ENCODE measurements at regions not wholly inside any gene's neighbourhood (a gene's known extent, or its start where the extent isn't known, plus 50 kb on each side); places are given as distances from the start of the nearest gene placed in this dataset.

GRCh38 chr3:66747696-66748095 is 246.9 kb upstream of the LRIG1 start:
- H3K9me3 ChIP-seq (ENCODE audit: control insufficient read depth, insufficient read depth, low read length): no peaks in the 10 kb centered on the region
- DNase-seq (ENCODE audit: low read depth, low spot score): no peak
- no peak overlapping the region for H3K27ac ChIP-seq (ENCODE audit: low read depth, low read length)
- POLR2A ChIA-PET: interaction anchor here (0.6 kb wide), 1 partner anchor 218 kb away, joined by 4 read pairs; no protein-coding TSS in a partner anchor
- no peak for TF ChIP-seq CTCF (IDR thresholded peaks at IDR 0.05; ENCODE audit: low read depth, low read length)
- no peaks in the 10 kb centered on the region for H3K27me3 ChIP-seq (ENCODE audit: control insufficient read depth, insufficient read depth, low read length)
- CTCF ChIA-PET: interaction anchor here (1.1 kb wide), 1 partner anchor 341 kb away, joined by 5 read pairs; no protein-coding TSS in a partner anchor
- H3K4me3 ChIP-seq (ENCODE audit: low read depth, low read length): no peak overlapping the region

GRCh38 chr3:66748175-66748876 is 247.5 kb upstream of the LRIG1 start:
- Histone ChIP-seq H3K27me3 (ENCODE audit: control insufficient read depth, insufficient read depth, low read length) (no peaks in the 10 kb centered on the region), H3K9me3 (ENCODE audit: control insufficient read depth, insufficient read depth, low read length) (no peaks in the 10 kb centered on the region), H3K27ac (ENCODE audit: low read depth, low read length) (no peak overlapping the region), H3K4me3 (ENCODE audit: low read depth, low read length) (no peak overlapping the region)
- no peak for TF ChIP-seq CTCF (IDR thresholded peaks at IDR 0.05; ENCODE audit: low read depth, low read length)
- DNase-seq (ENCODE audit: low read depth, low spot score): no peak
- CTCF ChIA-PET: interaction anchor here (0.7 to 1.1 kb wide), 2 partner anchors 340 to 341 kb away, joined by 3 to 5 read pairs; no protein-coding TSS in a partner anchor
- POLR2A ChIA-PET: interaction anchor here (0.6 kb wide), 1 partner anchor 219 kb away, joined by 4 read pairs; no protein-coding TSS in a partner anchor

- TF ChIP-seq CTCF (IDR thresholded peaks at IDR 0.05; ENCODE audit: low read depth, low read length): no peak
- Histone ChIP-seq H3K27me3 (ENCODE audit: control insufficient read depth, insufficient read depth, low read length) (no peaks in the 10 kb centered on the region), H3K4me3 (ENCODE audit: low read depth, low read length) (no peak overlapping the region), H3K9me3 (ENCODE audit: control insufficient read depth, insufficient read depth, low read length) (no peaks in the 10 kb centered on the region), H3K27ac (ENCODE audit: low read depth, low read length) (no peak overlapping the region)
- POLR2A ChIA-PET: no interaction called here
- CTCF ChIA-PET: no interaction called here
- DNase-seq (ENCODE audit: low read depth, low spot score): no peak
Measured at GRCh38 chr3:66751842-66752241, 246.3 kb upstream of the KBTBD8 start.

- no peaks in the 10 kb centered on the region for H3K27me3 ChIP-seq (ENCODE audit: control insufficient read depth, insufficient read depth, low read length)
- CTCF ChIA-PET: no interaction called here
- H3K4me3 ChIP-seq (ENCODE audit: low read depth, low read length): no peak overlapping the region
Measured at GRCh38 chr3:66753670-66754069, 244.4 kb upstream of the KBTBD8 start.

More at GRCh38 chr3:66753670-66754069, 244.4 kb upstream of the KBTBD8 start:
- DNase-seq (ENCODE audit: low read depth, low spot score): no peak
- Histone ChIP-seq H3K27ac (ENCODE audit: low read depth, low read length) (no peak overlapping the region), H3K9me3 (ENCODE audit: control insufficient read depth, insufficient read depth, low read length) (no peaks in the 10 kb centered on the region)
- no peak for TF ChIP-seq CTCF (IDR thresholded peaks at IDR 0.05; ENCODE audit: low read depth, low read length)
- POLR2A ChIA-PET: no interaction called here
